NCI-H446 treated with DMSO at 0.1 percent for 48 hours (cell line): ENCODE measurements at regions not wholly inside any gene's neighbourhood (a gene's known extent, or its start where the extent isn't known, plus 50 kb on each side); places are given as distances from the start of the nearest gene placed in this dataset.

Experiments
- DNase-seq: peaks from one replicate; lab custom pipeline; 2025; lab: John Stamatoyannopoulos, UW

DNA sequence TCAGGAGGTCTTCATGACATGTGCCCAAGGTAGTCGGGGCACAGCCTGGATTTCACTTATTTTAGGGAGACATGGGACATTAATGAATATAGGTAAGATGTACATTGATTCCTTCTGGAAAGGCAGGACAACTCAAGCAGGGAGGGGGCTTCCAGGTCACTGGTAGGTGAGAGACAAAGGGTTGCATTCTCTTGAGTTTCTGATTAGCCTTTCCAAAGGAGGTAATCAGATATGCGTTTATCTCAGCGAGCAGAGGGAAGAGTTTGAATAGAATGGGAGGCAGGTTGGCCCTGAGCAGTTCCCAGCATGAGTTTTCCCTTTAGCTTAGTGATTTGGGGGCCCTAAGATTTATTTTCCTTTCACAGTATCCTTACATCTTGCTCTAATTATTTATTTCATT, 443.8 kb upstream of the EEF2KMT start:
- no peak for DNase-seq

DNA sequence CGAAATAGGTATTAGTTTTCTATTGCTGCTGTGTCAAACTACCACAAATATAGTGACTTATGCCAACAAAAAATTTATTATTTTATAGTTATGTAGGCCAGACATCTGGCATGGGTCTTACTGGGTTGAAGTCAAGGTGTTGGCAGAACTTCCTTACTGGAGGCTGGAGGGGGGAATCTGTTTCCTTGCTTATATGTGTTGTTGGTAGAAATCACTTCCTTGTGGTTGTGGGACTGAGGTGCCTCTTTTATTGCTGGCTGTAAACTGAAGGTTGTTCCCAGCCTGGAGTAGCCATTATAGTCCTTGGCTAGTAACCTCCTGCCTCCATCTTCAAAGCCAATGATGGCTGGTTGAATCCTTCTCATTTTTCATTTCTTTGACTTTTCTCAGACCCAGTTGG, 439.8 kb upstream of the EEF2KMT start:
- DNase-seq = no peak

DNA sequence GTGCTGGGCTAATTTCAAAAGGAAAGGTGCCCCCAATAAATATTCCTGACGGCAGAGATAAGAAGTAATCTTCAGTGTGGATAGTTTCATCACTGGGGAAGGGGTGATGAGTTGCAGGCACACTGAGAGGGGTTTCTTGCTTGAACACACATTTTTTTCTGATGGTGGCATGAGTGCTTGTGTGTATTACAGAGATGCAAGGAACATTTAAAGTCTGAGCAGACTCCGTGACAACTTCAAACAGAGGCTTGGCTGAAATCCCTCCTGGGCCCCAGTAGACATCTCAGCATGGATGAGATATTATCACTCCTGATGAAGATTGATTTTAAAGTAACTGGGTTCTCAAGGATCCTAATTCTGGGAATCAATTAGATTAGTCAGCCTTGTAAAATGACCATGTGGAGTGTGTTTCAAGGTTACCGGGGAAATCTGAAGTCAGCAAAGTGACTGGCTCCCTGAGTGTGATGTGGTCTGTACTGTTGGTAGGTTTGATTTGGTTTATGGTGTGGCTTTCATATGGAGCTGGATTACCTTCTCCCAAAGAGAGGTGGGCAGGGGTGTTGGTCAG, 435.8 kb upstream of the EEF2KMT start:
- DNase-seq = no peak

DNA sequence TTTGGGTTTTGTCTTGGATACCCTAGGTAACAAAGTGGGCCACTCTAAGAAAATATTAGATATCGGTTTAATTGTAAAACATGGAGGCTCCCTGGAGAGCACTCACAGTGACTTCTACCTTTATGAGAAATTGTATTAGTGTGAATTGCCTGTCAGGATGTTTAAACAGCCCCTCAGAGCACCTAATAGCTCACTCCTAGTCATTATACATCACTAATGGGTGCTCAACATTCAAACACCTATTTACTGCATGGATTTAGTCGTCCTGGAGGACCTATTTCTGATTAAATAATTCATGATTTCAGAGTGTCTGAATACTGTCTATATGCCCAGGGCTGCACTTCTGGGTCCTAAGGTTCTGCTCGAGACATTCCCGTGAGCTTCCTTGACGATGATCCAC, 430.2 kb upstream of the EEF2KMT start:
- no peak for DNase-seq

DNA sequence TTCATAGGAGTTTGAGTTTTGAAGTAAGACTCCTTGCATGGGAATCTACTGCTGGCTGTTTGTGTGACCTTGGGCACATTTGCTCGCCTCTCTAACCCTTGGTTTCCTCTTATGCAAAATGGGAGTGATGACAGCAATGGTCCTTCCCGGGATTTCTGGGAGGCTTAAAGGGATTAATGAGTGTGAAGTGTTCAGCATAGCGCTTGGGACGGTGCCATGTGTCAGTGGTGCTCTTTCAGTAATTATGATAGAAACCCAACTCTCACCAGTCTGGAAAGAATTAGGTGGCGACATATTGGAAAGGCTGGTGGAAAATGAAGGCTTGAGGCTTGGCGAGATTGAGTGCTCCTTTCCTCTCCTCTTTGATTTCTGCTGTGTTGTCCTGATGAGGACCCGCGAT, 429.2 kb upstream of the EEF2KMT start:
- DNase-seq = no peak

DNA sequence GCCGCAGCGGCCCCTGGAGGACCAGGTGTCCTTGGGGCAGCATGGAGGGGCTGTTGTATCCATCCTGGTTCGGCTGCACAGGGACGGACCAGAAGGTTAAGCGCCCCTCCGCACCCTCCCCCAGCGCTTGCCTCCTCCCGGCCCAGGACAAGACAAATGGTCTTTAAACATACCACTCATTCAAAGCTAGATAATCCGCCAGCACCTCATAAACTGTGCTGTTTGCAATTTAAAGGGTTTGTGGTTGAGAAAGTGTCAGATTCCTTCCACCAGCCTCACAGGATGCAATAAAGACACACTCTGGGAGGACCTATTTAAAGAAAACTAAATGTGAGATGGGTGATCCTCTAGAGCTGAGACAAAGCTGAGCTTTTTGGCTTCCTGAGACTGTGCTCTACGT, 426.2 kb upstream of the EEF2KMT start:
- no peak for DNase-seq

DNA sequence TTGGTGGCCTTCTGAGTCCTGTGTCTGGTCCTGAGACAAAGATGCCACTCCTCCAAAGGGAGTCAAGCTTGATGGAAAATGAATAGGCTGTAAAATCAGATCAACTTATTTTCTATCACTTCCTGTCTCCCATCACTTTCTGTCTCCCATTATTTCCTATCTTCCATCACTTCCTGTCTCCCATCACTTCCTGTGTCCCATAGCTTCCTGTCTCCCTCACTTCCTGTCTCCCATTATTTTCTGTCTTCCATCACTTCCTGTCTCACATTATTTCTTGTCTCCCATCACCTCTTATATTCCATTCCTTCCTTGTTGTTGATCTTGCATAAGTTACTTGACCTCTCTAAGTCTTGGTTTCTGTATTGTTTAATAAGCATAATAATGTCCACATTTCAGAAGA, 418.5 kb upstream of the EEF2KMT start:
- no peak for DNase-seq

DNA sequence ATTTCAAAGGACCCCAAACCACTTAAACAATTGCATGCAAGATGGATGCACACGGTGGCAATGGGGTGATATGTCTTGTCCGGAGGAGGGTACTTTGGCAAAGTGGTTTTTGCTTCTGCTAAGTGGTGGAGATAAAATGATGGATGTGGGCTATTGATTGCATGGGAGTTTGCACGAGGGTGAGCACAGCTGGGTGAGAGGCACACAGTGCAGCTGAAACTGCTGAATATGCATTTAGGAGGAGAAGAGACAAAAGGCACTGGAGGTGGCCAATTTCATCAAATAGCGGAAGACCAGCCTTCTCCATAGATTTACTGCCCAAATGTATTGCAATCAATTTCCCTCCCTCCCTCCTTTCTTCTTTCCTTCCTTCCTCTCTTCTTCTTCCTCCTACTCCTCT, 414.4 kb upstream of the EEF2KMT start:
- no peak for DNase-seq

DNA sequence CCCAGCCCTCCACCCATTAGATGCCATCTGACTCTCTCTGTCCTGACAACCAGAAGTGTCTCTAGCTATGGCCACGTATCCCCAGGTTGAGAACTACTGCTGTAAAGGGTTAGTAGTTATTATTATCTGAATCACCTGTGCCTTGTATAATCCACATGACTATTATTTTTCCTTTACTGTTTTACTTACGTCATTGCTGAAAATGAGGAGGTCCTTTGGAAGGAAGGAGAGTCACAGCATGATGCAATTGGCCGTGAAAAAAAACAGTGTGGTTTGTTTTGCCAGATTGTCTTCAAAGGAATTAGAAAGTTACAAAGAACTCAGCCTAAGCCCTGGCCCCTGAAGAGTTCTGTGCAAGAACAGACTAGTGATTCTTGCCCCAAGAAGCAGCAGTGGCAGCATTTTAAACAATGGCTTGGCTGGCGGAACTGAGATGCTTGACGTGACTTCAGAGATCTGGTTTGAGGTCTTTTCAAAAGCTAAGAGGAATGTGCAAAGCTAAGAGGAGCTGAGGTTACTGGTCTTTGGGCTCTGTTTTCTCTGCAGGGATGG, 413.3 kb upstream of the EEF2KMT start:
- no peak for DNase-seq

DNA sequence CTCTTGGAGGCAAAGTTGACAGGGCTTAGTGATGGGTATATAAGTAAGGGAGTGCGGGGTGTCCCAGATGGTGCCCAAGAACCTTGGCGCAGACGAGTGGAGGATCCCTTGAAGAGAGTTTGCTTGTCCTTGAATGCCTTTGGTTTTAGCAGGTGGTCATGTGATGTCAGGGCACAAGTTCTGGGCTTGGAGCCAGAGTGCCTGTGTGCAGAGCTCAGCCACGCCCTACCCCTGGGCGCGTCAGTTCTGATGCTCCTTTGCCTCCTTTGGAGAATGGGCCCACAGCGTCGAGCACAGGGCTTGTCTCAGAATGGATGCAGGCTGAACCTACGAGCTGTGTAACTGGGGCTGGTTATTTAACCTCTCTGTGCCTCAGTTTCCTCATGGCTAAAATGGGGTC, 412.2 kb upstream of the EEF2KMT start:
- DNase-seq = no peak

DNA sequence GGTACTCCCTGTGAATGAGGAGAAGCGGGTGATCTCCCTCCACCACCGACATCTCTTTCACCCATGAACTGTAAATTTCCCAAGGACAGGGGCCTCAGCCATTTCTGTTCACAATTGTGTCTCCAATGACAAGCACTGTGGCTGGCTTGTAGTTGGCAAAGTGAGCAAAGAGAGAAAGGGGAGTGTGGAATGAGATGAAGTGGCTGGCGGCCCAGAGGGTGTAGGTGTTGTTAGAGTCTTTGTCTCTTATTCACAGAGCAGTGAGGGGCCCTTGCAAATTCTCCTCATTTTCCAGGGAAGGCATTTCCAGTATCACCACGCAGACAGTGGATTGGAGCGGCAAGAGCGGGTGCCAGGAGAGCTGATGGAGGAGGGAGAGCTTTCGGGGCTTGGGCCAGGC, 411.7 kb upstream of the EEF2KMT start:
- DNase-seq = no peak

DNA sequence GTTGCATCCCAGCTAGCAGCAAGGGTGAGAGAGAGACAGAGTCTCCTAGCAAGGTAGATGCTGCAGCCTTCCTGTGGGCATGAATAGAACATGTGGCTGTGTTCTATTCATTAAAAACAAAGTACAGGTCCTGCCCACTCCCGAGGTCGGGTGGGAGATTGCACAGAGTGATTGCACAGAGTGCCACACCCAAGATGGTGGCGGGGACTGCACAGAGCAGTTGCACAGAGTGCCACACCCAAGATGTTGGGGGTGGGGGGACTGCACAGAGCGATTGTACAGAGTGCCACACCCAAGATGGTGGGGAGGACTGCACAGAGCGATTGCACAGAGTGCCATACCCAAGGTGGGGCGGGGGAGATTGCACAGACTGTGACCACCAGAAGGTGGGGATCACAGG, 410.8 kb upstream of the EEF2KMT start:
- no peak for DNase-seq

DNA sequence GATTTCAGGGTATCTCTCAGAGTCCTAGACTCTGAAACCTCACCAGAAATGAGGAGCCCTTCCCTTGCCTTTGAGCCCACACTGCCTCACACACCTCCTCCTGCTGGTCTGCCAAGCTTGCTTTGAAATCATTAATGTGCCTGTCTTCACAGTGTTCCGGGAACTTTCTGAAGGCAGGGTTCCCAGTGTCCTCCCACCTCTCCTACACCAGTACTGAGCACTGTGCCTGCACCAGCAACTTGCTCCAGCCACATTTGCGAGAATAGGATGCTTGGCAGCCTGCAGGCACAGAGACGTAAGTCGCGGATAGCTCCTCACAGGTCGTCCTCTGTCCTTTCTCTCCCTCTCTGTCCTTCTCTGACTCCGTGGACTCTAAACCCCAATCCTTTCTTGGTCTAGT, 408.4 kb upstream of the EEF2KMT start:
- no peak for DNase-seq

DNA sequence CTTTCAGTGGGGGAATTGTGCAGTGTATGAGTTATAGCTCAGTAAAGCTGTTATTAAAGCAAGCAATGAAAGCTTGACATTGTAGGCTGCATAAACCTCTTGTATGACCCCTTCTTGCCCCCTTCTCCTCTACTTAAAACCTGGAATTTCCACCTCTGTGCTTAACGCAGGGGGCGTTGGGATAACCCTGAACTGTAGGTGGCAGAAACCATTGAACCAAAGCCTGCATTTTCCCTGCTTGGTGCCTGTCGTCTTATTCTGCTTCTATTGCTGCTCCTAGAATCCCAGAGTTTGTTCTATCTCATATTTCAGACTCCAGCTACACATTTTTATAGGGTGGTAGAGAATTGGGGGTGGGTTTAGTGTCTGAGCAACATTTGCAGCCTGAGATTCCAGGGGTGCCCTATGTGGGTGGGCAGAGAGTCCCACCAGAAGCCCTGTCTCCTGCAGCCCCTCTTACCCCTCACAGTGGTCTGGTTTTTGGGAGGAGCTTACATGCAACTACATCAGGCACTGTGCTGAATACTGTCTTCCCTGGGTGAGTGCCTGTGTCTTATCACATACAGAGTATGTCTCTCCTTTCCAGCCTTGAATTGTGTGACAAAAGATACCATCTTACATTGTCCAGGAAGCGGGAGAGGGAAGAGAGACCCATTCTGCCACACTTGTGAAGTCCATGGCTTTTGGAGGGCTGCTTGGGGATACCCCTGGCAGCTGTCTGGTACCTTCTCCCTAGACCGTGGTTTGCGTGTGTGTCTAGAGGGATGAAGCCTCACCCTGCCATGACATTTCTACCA, 407.7 kb upstream of the EEF2KMT start:
- DNase-seq = no peak

DNA sequence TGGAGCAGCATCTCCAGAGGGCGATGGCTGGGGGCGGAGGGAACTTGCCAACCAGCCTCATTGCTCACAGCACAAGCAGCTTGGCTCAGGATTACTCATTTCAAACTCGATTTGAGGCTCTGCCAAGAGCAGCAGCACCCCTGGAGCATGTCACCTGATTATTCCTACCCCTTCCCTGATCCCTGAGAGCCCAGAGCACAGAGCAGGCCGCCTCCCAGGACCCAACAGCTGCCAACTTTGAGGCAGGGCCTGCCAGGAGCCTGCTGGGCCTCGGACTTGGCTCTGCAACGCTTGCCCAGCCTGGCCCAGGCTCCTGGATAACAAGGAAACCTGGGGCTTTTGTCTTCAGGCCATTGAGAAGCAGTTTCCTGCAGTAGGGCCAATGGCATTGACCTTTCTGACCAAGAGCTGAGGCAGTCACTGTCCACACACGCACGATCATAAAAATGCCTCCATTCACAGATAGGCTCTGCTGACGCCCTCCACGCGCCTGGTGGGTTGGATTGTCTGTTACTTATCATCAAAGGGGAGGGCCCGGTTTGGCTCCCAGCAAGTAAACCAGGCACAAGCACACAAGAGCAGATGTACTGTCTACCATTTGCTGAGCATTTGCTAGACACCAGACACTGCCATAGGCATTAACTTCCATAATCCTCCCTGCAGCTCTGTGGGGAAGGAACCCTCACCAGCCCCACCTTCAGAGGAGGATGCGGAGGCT, 406.6 kb upstream of the EEF2KMT start:
- DNase-seq = peak; percentile 79

DNA sequence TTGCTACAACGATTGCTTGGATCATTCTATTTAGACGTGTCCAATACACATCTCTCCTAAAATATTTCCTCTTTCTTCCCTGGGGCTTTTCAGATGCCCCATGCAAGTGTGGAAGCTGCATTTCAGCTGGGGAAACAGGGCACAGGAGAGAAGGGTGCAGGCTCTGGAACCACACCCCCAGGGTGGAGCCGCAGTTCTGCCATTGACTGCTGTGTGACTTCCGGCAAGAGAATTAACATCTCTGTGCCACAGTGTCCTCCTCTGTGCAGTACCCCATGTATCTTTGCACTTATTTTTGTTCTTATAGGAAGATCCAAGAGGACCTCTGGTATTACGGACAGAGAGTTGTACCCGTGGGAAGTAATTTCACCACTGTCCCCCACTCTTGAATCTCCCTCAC, 405.3 kb upstream of the EEF2KMT start:
- no peak for DNase-seq

DNA sequence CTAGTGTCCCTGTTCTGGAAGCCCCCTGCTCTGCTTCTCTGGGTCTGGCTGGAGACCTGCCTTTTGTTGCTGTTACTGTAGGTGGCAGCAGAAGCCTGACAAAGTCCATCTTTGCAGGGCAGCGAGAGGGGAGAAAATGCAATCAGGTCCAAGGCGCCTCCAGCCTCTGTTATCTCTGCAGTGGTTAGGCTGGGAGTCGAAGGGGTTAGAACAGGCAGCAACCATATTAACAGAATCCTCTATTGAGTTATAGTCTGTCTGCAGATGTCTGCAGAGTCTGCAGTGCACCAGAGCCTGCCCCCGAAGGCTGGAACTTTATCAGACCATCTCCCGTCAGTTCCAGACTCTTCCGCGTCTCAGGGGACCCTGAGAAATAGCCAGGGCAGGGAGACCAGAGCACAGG, 404.9 kb upstream of the EEF2KMT start:
- no peak for DNase-seq

DNA sequence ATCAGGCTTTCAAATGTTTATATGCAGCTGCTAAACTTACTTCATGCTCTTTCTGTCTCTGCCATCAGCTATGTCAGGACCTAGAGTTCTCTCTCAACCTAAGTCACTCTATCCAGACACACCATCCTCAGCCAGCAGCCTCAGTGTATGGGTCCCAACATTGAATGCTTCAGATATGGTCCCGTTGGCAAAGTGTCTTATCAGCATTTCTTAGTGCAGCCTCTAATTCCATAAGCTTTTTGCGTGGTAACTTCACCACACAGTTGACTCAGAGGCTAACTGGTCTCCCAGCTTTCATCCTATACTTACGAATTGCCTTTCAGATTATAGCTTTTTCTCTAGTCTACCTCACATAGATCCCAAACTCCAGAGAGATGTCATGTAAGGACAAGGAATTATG, 402.9 kb upstream of the EEF2KMT start:
- DNase-seq = no peak

DNA sequence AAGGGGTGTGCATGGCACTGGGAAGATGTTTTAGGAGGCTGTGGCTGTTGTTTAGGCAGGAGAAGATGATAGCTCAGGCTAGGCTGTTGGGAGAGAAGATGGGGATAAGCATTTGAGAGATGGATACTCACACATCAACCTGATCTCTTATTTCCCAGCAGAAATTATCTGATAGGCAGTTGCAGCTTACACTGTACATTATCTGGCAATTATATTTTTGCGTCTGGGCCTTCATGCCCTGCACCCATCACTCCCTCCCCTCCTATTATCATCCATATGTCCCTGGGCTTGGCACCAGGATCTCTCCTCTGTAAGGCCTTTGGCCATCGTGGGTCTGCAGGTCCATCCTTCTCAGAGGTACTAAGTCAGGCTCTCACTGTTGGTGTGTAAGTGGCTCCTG, 401.0 kb upstream of the EEF2KMT start:
- no peak for DNase-seq

DNA sequence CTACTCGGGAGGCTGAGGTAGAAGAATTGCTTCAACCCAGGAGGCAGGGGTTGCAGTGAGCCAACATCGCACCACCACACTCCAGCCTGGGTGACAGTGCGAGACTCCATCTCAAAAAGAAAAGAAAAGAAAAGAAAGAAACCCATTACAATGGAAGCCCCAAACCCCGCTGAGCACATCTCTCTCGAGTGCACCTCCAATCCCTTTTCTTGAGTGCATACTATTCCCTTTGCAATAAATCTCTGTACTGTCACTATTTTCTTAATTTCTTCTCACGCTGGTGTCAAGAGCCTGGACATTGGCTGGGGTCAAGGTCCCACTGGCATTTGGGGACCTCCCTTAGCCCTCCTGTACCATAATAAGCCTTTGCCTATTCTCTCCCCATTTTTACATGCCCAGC, 398.4 kb upstream of the EEF2KMT start:
- no peak for DNase-seq

DNA sequence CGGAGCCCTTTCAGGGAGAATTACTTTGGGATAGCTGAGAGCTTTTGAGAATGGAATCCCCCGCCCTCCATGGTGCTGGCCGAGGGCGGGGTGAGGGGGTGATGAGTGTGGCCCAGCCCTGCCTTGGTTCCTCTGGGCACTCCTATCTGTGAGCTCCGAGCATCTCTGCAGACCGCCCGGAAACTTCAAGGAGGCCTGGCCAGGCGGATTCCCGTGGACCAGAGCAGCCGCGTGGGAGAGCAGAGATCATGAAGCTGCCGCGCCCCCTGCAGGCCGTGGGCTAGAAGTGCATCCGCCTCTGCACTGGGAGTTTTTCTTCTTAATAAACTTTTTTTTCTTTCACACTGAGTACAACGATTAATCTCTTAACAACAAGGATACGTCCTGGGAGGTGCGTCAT, 392.9 kb upstream of the EEF2KMT start:
- DNase-seq = no peak

DNA sequence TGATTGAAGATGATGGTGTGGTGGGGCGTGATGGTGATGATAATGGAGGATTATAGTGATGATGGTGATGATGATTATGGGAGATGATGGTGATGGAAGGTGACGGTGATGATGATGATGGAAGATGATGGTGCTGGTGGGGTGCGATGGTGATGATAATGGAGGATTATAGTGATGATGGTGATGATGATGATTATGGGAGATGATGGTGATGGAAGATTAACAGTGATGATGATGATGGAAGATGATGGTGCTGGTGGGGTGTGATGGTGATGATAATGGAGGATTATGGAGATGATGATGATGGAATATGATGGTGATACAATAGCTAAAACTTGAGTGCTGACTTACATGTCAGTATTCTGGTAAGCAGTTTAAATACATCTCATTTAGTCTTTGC, 391.0 kb upstream of the EEF2KMT start:
- no peak for DNase-seq

DNA sequence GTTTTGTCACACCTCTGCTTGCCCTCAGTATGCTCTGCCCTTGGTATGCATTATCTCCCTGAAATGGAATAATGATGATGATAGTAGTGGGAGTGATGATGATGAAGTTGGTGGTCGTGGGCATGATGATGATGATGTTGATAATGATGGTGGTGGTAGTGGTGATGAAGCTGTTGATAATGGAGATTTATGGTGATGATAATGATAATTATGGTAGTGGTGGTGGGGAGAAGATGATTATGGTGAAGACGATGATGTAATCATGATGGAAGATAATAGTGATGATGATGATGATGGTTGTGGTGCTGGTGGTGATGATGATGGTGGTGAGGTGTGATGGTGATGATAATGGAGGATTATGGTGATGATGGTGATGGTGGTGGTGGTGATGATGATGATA, 390.1 kb upstream of the EEF2KMT start:
- no peak for DNase-seq
